ENCODE measurements at regions not wholly inside any gene's neighbourhood (a gene's known extent, or its start where the extent isn't known, plus 50 kb on each side); places are given as distances from the start of the nearest gene placed in this dataset.

DNA sequence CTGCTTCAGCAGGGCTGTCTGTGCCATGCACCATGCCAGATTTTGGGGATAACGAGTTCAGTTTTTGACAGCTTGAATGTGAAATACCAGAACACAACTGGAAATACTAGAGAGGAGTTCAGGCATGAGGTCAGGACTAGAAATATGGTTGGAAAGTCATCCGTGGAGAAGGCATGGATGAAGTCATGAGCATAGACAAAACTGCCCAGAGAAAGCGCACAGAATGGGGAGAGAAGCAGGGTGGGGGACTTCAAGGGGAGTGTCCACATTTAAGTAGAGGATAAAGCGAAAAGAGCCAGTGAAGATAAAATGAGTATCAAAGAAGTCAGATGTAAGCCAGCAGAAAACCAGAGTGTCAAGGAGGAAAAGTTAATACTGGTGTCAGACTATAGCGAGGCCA is 653.4 kb upstream of the ARID1B start:
- TF ChIP-seq, protein P1, sequence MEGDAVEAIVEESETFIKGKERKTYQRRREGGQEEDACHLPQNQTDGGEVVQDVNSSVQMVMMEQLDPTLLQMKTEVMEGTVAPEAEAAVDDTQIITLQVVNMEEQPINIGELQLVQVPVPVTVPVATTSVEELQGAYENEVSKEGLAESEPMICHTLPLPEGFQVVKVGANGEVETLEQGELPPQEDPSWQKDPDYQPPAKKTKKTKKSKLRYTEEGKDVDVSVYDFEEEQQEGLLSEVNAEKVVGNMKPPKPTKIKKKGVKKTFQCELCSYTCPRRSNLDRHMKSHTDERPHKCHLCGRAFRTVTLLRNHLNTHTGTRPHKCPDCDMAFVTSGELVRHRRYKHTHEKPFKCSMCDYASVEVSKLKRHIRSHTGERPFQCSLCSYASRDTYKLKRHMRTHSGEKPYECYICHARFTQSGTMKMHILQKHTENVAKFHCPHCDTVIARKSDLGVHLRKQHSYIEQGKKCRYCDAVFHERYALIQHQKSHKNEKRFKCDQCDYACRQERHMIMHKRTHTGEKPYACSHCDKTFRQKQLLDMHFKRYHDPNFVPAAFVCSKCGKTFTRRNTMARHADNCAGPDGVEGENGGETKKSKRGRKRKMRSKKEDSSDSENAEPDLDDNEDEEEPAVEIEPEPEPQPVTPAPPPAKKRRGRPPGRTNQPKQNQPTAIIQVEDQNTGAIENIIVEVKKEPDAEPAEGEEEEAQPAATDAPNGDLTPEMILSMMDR (IDR thresholded peaks at IDR 0.05; ENCODE audit: unreplicated experiment) = no peak
- H3K27ac Mint-ChIP-seq (ENCODE audit: unreplicated experiment) = no peak overlapping the region

DNA sequence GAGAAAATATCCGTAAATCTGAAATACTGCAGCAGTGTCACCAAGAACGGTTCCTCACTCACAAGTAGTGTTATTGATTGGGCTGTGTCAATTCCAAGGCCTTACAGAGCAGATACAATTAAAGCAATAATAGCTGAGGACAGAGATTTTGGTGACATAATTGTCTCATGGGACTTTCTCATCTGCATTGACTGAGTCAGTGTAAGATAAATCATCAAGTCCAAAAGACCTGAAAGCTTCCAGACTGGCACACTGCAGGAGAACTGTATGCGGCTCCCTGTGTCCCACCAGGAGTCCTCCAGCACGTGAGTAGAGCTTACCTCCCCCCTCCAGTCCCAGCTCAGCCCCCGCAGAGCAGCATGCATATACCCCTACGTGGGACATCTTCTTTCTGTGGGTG is 655.2 kb upstream of the ARID1B start:
- no peaks in the 10 kb centered on the region for H3K9me3 Mint-ChIP-seq (ENCODE audit: unreplicated experiment)
- no peaks in the 10 kb centered on the region for H3K4me1 Mint-ChIP-seq (ENCODE audit: unreplicated experiment)
- no peak overlapping the region for H3K4me3 Mint-ChIP-seq (ENCODE audit: unreplicated experiment)
- TF ChIP-seq, protein P1 (IDR thresholded peaks at IDR 0.05; ENCODE audit: unreplicated experiment) = no peak
- H3K27me3 Mint-ChIP-seq (ENCODE audit: unreplicated experiment) = no peaks in the 10 kb centered on the region
- no peak for DNase-seq (ENCODE audit: low spot score)
- no peak overlapping the region for H3K27ac Mint-ChIP-seq (ENCODE audit: unreplicated experiment)
- no peaks in the 10 kb centered on the region for H3K36me3 Mint-ChIP-seq (ENCODE audit: low read depth, unreplicated experiment)

More for the DNA sequence above, 653.4 kb upstream of the ARID1B start:
- no peak for DNase-seq (ENCODE audit: low spot score)
- H3K4me3 Mint-ChIP-seq (ENCODE audit: unreplicated experiment) = no peak overlapping the region
- H3K9me3 Mint-ChIP-seq (ENCODE audit: unreplicated experiment) = no peaks in the 10 kb centered on the region
- no peaks in the 10 kb centered on the region for H3K4me1 Mint-ChIP-seq (ENCODE audit: unreplicated experiment)
- H3K27me3 Mint-ChIP-seq (ENCODE audit: unreplicated experiment) = no peaks in the 10 kb centered on the region
- H3K36me3 Mint-ChIP-seq (ENCODE audit: low read depth, unreplicated experiment) = no peaks in the 10 kb centered on the region

DNA sequence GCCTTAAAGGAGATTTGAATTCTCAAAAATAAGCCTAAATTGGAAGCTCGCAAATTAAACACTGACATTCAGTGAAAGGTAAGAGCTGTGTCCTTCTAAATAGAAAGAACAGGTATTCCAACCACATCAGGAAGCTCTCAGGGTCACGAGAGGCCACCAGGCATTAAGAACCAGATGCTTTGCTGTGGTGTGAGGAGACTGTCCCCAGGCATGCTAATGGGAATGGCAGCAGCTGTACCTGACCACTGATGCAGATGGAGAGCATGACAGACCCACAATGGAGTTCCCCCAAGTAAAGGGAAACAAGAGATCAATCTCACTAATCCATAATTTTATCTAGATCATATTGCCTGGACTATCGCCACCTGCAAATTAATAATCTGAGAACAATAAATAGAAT is 658.9 kb upstream of the NOX3 start:
- peaks cover 4% of the 10 kb centered on the region for H3K9me3 Mint-ChIP-seq (ENCODE audit: unreplicated experiment)
- H3K4me3 Mint-ChIP-seq (ENCODE audit: unreplicated experiment) = no peak overlapping the region
- no peaks in the 10 kb centered on the region for H3K27me3 Mint-ChIP-seq (ENCODE audit: unreplicated experiment)
- no peaks in the 10 kb centered on the region for H3K36me3 Mint-ChIP-seq (ENCODE audit: low read depth, unreplicated experiment)
- TF ChIP-seq, protein P1 (IDR thresholded peaks at IDR 0.05; ENCODE audit: unreplicated experiment) = no peak
- no peaks in the 10 kb centered on the region for H3K4me1 Mint-ChIP-seq (ENCODE audit: unreplicated experiment)
- no peak overlapping the region for H3K27ac Mint-ChIP-seq (ENCODE audit: unreplicated experiment)
- DNase-seq (ENCODE audit: low spot score) = no peak

DNA sequence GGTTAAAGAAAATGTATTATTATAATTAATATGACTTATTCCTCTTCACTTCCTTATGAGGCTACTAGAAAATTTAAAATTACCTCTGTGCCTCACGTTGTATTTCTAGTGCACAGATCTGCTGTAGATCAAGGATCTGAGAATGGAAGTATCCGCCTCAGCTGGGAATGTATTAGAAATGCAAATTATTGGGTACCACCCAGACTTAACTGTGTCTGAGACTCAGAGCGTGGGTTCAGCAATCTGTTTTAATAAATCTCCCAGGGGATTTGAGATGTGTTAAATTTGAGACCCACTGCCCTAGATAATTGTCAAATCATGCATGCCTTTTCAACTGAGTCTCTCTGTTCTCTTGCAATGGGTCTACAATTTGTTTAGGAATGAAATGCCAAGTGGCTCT is 658.0 kb upstream of the NOX3 start:
- no peaks in the 10 kb centered on the region for H3K27me3 Mint-ChIP-seq (ENCODE audit: unreplicated experiment)
- DNase-seq (ENCODE audit: low spot score) = no peak
- no peak overlapping the region for H3K4me3 Mint-ChIP-seq (ENCODE audit: unreplicated experiment)
- TF ChIP-seq, protein P1 (IDR thresholded peaks at IDR 0.05; ENCODE audit: unreplicated experiment) = no peak
- no peak overlapping the region for H3K27ac Mint-ChIP-seq (ENCODE audit: unreplicated experiment)
- H3K4me1 Mint-ChIP-seq (ENCODE audit: unreplicated experiment) = no peaks in the 10 kb centered on the region
- H3K36me3 Mint-ChIP-seq (ENCODE audit: low read depth, unreplicated experiment) = no peaks in the 10 kb centered on the region
- peaks cover 4% of the 10 kb centered on the region for H3K9me3 Mint-ChIP-seq (ENCODE audit: unreplicated experiment)

DNA sequence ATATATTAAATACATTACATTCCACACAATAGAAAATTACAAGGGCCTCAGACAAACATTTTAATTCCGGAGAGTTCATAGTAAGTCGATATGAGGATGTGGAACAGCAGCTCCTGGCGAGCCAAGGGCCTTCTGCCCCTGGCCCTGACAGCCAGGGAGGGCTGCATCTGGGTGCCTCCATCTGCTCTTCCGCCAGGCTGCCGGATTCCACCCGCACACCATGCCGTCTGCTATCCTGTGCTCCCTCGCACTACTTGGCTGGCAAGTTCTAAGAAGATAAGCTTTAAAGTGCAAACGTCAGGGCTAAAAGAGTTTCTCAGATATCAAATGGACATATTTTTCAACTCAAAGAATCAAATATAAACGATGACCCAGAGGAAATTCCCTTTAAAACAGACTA is 656.3 kb upstream of the NOX3 start:
- Mint-ChIP-seq H3K27me3 (ENCODE audit: unreplicated experiment) (no peaks in the 10 kb centered on the region), H3K4me1 (ENCODE audit: unreplicated experiment) (no peaks in the 10 kb centered on the region), H3K4me3 (ENCODE audit: unreplicated experiment) (no peak overlapping the region), H3K9me3 (ENCODE audit: unreplicated experiment) (peaks cover 4% of the 10 kb centered on the region), H3K27ac (ENCODE audit: unreplicated experiment) (no peak overlapping the region), H3K36me3 (ENCODE audit: low read depth, unreplicated experiment) (no peaks in the 10 kb centered on the region)
- TF ChIP-seq, protein P1 (IDR thresholded peaks at IDR 0.05; ENCODE audit: unreplicated experiment) = no peak
- DNase-seq (ENCODE audit: low spot score) = no peak

All from endothelial cell (in vitro differentiated cells).